Ishikawa (cell line): ENCODE measurements at regions not wholly inside any gene's neighbourhood (a gene's known extent, or its start where the extent isn't known, plus 50 kb on each side); places are given as distances from the start of the nearest gene placed in this dataset.

Source experiments
- CEBPB ChIP-seq: IDR thresholded peaks from 2 replicates; pipeline ENCODE4 v1.6.1; 2012
- CREB1 ChIP-seq: IDR thresholded peaks from 2 replicates; pipeline ENCODE4 v1.6.1; 2012; ENCODE audit warnings: low read depth
- EGR1 ChIP-seq: IDR thresholded peaks from 2 replicates; pipeline ENCODE4 v1.6.1; 2012
- EP300 ChIP-seq: IDR thresholded peaks from 2 replicates; pipeline ENCODE4 v1.6.1; 2012; ENCODE audit warnings: borderline replicate concordance
- FOXM1 ChIP-seq: IDR thresholded peaks from 2 replicates; pipeline ENCODE4 v1.6.1; 2012; ENCODE audit warnings: low read depth, borderline replicate concordance
- NFIC ChIP-seq: IDR thresholded peaks from 2 replicates; pipeline ENCODE4 v1.6.1; 2012
- RAD21 ChIP-seq: IDR thresholded peaks from 2 replicates; pipeline ENCODE4 v1.6.1; 2012; ENCODE audit warnings: low read depth
- TAF1 ChIP-seq: IDR thresholded peaks from 2 replicates; pipeline ENCODE4 v1.6.1; 2012; ENCODE audit warnings: low read depth, mild to moderate bottlenecking
- TCF12 ChIP-seq: IDR thresholded peaks from 2 replicates; pipeline ENCODE4 v1.6.1; 2012; ENCODE audit warnings: low read depth
- TEAD4 ChIP-seq: IDR thresholded peaks from 2 replicates; pipeline ENCODE4 v1.6.1; 2012
- YY1 ChIP-seq: IDR thresholded peaks from 2 replicates; pipeline ENCODE4 v1.6.1; 2012; ENCODE audit warnings: low read depth
- ZBTB7A ChIP-seq: IDR thresholded peaks from 2 replicates; pipeline ENCODE4 v1.6.1; 2012; ENCODE audit warnings: low read depth
- TF ChIP-seq, protein P1 (sequence below): IDR thresholded peaks from 2 replicates; pipeline ENCODE4 v1.6.1; 2012
- TF ChIP-seq, protein P2 (sequence below): IDR thresholded peaks from 2 replicates; pipeline ENCODE4 v1.6.1; 2012; ENCODE audit warnings: low read depth, mild to moderate bottlenecking
- TF ChIP-seq, protein P3 (sequence below): IDR thresholded peaks from 2 replicates; pipeline ENCODE4 v1.6.1; 2012

DNA sequence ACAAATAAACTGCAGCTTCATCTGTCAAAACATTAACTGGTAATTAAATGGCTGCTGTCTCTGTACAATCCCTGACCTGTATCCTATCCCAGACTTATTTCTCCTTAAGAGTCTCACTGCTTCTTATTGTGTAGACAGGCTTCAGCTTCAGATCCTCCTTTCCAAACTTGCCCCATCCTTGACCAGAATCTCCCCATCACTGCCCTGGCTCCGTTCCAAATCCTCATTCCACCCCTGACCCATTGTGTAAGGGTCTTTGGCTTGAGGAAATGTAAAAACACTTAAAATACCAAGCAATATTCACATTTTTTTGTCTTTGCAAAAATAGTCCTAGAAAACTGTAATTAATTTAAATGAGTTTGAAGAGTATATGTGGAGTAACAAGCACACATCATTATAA lies 152.6 kb upstream of the VEGFC start:
- no peak for TF ChIP-seq EP300
- TF ChIP-seq, protein P1, sequence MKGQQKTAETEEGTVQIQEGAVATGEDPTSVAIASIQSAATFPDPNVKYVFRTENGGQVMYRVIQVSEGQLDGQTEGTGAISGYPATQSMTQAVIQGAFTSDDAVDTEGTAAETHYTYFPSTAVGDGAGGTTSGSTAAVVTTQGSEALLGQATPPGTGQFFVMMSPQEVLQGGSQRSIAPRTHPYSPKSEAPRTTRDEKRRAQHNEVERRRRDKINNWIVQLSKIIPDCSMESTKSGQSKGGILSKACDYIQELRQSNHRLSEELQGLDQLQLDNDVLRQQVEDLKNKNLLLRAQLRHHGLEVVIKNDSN = no peak
- no peak for TF ChIP-seq RAD21
- TF ChIP-seq YY1 = no peak
- TF ChIP-seq ZBTB7A = no peak
- TF ChIP-seq NFIC = no peak
- TF ChIP-seq CREB1 = no peak
- TF ChIP-seq CEBPB = no peak
- TF ChIP-seq TEAD4 = no peak
- no peak for TF ChIP-seq EGR1
- TF ChIP-seq, protein P2, sequence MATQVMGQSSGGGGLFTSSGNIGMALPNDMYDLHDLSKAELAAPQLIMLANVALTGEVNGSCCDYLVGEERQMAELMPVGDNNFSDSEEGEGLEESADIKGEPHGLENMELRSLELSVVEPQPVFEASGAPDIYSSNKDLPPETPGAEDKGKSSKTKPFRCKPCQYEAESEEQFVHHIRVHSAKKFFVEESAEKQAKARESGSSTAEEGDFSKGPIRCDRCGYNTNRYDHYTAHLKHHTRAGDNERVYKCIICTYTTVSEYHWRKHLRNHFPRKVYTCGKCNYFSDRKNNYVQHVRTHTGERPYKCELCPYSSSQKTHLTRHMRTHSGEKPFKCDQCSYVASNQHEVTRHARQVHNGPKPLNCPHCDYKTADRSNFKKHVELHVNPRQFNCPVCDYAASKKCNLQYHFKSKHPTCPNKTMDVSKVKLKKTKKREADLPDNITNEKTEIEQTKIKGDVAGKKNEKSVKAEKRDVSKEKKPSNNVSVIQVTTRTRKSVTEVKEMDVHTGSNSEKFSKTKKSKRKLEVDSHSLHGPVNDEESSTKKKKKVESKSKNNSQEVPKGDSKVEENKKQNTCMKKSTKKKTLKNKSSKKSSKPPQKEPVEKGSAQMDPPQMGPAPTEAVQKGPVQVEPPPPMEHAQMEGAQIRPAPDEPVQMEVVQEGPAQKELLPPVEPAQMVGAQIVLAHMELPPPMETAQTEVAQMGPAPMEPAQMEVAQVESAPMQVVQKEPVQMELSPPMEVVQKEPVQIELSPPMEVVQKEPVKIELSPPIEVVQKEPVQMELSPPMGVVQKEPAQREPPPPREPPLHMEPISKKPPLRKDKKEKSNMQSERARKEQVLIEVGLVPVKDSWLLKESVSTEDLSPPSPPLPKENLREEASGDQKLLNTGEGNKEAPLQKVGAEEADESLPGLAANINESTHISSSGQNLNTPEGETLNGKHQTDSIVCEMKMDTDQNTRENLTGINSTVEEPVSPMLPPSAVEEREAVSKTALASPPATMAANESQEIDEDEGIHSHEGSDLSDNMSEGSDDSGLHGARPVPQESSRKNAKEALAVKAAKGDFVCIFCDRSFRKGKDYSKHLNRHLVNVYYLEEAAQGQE = no peak
- TF ChIP-seq TAF1 = no peak
- TF ChIP-seq, protein P3, sequence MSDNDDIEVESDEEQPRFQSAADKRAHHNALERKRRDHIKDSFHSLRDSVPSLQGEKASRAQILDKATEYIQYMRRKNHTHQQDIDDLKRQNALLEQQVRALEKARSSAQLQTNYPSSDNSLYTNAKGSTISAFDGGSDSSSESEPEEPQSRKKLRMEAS = no peak
- no peak for TF ChIP-seq TCF12
- TF ChIP-seq FOXM1 = no peak

DNA sequence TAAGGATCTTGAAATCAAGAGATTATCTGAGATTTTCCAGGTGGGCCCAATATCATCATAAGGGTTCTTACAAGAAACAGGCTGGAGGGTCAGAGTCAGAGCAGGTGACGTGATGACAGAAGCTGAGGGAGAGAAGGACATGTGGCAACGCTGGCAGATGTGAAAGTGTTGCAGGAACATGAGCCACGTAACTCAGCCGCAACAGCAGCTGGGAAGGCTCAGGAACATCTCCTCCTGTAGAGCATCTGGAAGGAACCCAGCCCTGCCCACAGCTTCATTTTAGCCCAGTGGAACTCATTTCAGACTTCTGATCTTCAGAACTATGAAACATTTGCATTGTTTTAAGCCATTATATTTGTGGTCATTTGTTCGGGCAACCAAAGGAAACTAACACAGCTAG lies 156.3 kb upstream of the VEGFC start:
- TF ChIP-seq YY1 (no peak), NFIC (no peak), EGR1 (no peak), CEBPB (no peak), TCF12 (no peak), RAD21 (no peak), EP300 (no peak), ZBTB7A (no peak), FOXM1 (no peak), CREB1 (no peak), TEAD4 (no peak), TAF1 (no peak)
- TF ChIP-seq, protein P3 = no peak
- TF ChIP-seq, protein P2 = no peak
- TF ChIP-seq, protein P1 = no peak

DNA sequence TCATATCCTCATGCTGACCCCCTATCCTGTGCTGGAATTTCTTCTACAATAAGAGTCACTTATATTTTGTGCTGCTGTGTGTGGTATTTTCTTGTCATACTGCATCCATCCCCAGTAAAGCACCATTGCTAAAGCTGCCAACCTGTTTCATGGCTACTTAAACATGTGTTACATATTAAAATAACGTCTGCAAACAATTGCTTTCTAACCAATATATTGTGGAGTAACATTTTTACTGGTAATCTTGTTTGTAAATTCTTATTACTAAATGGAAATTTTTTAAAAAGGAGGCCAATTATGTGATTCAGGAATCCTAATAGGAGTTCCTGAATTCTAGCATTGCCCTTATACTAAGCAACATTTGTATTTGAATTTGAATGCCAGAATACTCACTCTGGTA lies 160.3 kb upstream of the VEGFC start:
- TF ChIP-seq EP300 = no peak
- no peak for TF ChIP-seq CREB1

DNA sequence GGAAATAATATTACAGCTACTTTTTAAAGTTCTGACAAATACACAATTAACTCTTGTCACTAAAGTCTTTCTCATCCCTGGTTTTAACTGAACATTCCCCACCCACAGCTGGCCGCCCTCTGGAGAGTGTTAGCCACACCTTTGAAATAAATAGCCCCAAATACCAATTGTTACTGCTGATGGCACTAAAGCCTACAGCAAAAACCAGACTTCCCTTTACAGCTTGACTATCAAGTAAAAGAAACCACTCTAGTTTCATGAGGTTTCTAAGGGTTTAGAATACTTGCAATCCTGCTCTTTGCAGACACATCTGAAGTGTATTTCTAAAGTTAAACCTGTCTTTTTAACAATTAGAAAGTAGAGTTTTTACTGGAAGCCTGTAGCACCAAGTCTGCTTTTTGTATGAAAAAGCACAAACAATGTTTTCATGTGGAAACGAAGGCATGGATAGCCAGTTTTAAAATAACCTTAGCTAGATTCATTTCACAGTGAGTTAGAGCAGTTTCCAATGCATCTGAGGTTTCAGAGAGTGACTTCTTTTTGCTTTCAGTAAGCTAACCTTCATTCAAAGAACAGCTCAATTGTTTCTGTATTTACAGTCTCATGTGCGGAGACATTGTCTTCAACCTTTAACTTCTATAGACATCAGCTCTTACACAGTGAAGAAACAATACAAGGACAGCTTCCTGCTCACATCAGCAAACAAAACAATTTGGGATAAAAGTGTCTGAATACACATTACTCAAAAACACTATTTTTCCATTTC lies 164.8 kb upstream of the VEGFC start:
- TF ChIP-seq EGR1 = no peak
- no peak for TF ChIP-seq RAD21
- TF ChIP-seq, protein P2 = no peak
- TF ChIP-seq FOXM1 = no peak
- TF ChIP-seq NFIC = no peak
- TF ChIP-seq TEAD4 = no peak
- TF ChIP-seq, protein P1 = no peak

DNA sequence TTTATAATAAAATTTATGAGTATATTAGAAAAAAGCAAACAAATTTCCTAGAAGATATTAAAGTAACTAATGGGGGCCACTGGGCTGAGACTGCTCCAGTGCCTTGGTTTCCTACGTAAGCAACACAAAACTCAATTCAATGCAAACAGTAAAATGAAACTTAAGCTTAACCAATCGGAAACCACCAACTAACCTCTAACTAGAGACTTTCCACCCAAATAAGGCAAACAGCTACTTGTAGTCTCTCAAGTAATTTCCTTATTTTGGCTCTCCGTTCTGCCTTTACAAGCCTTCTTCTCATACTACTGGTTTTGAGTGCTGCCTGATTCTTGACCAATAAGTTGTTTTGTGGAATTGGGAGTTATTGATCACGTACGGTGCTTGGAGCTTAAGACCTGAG lies 167.3 kb upstream of the VEGFC start:
- TF ChIP-seq, protein P3 = no peak
- TF ChIP-seq TEAD4 (no peak), TAF1 (no peak), EP300 (no peak), CEBPB (no peak), CREB1 (no peak), ZBTB7A (no peak), FOXM1 (no peak), NFIC (no peak), RAD21 (no peak), EGR1 (no peak)
- TF ChIP-seq, protein P1 = no peak
- TF ChIP-seq, protein P2 = no peak
